Muscle of leg (tissue), 3 donors: ENCODE measurements at regions not wholly inside any gene's neighbourhood (a gene's known extent, or its start where the extent isn't known, plus 50 kb on each side); places are given as distances from the start of the nearest gene placed in this dataset.
"Not testable (repeated sequence)": the region's sequence is repeated elsewhere in the genome, so short reads cannot be mapped to it uniquely, and the experiment has no call there.

Experiments used
- DNase-seq: peaks from one replicate; pipeline ENCODE4 v3.0.0; 2013
- H3K27ac ChIP-seq: one replicate; pipeline ENCODE4 v1.5.1; 2013; ENCODE audit warnings: mild to moderate bottlenecking, low read length, control low read depth
- H3K27me3 ChIP-seq: one replicate; pipeline ENCODE4 v1.6.1; 2013; ENCODE audit warnings: low read length; ENCODE audit not compliant: control insufficient read depth, insufficient read depth
- H3K36me3 ChIP-seq: one replicate; pipeline ENCODE4 v1.6.1; 2013; ENCODE audit warnings: low read length; ENCODE audit not compliant: control insufficient read depth, insufficient read depth
- H3K4me1 ChIP-seq: one replicate; pipeline ENCODE4 v1.6.1; 2013; ENCODE audit warnings: low read length; ENCODE audit not compliant: control insufficient read depth, insufficient read depth
- H3K4me3 ChIP-seq: one replicate; pipeline ENCODE4 v1.5.1; 2013; ENCODE audit warnings: low read length, control low read depth
- H3K9me3 ChIP-seq: replicated peaks from 2 replicates; pipeline ENCODE4 v1.6.1; 2013; ENCODE audit warnings: low read depth, low read length; ENCODE audit not compliant: control insufficient read depth
- WGBS: methylation state at CpG from one replicate; pipeline ENCODE4 v1.1.5; 2013; ENCODE audit warnings: missing lambda C conversion rate; ENCODE audit not compliant: insufficient coverage; 5-methylcytosine and 5-hydroxymethylcytosine counted together

GRCh38 chr17:61539728-61540127 is 51.3 kb downstream of the NACA2 start:
- H3K4me1 ChIP-seq, H3K27me3 ChIP-seq, H3K36me3 ChIP-seq, DNase-seq, H3K9me3 ChIP-seq, H3K27ac ChIP-seq, H3K4me3 ChIP-seq: not testable (repeated sequence)
- WGBS, result no CpG with 5 or more reads among the region's 2 CpGs

GRCh38 chr17:61538480-61538879 is 52.5 kb downstream of the NACA2 start:
- no peak overlapping the region for H3K27ac ChIP-seq
- H3K27me3 ChIP-seq, result no peaks in the 10 kb centered on the region
- DNase-seq, result no peak
- no peaks in the 10 kb centered on the region for H3K36me3 ChIP-seq
- H3K4me3 ChIP-seq, result no peak overlapping the region
- no peaks in the 10 kb centered on the region for H3K4me1 ChIP-seq
- no peaks in the 10 kb centered on the region for H3K9me3 ChIP-seq

- H3K4me1 ChIP-seq, result no peaks in the 10 kb centered on the region
- WGBS, result 80% methylated on average over 6 of the region's 8 CpGs
These were observed 53.7 kb downstream of the NACA2 start for GRCh38 chr17:61537264-61537771.

GRCh38 chr17:61536422-61536955 is 54.5 kb downstream of the NACA2 start:
- peak; percentile 39 for DNase-seq
- Histone ChIP-seq H3K4me1 (no peaks in the 10 kb centered on the region), H3K4me3 (no peak overlapping the region), H3K27me3 (no peaks in the 10 kb centered on the region), H3K36me3 (no peaks in the 10 kb centered on the region), H3K9me3 (no peaks in the 10 kb centered on the region), H3K27ac (no peak overlapping the region)
- WGBS, result no CpG with 5 or more reads among the region's 5 CpGs

More at GRCh38 chr17:61537264-61537771, 53.7 kb downstream of the NACA2 start:
- H3K27me3 ChIP-seq, result no peaks in the 10 kb centered on the region
- H3K27ac ChIP-seq, result no peak overlapping the region
- no peaks in the 10 kb centered on the region for H3K9me3 ChIP-seq
- H3K4me3 ChIP-seq, result no peak overlapping the region
- no peaks in the 10 kb centered on the region for H3K36me3 ChIP-seq
- DNase-seq, result no peak
